OCI-LY3 (cell line): ENCODE measurements at regions not wholly inside any gene's neighbourhood (a gene's known extent, or its start where the extent isn't known, plus 50 kb on each side); places are given as distances from the start of the nearest gene placed in this dataset.

Source experiments
- EZH2phosphoT487 ChIP-seq: fragments of 200-600 bp; shearing (Covaris generic); IDR thresholded peaks from 2 replicates; pipeline ENCODE4 v1.6.1; 2018; ENCODE audit warnings: antibody characterized with exemption, mixed run types, low read depth
- TF ChIP-seq, protein P1 (sequence below): fragments of 200-600, 300-600 bp; sonication (generic); IDR thresholded peaks from 2 replicates; pipeline ENCODE4 v1.5.1; 2014; ENCODE audit warnings: antibody characterized with exemption, low read length, low read depth

DNA sequence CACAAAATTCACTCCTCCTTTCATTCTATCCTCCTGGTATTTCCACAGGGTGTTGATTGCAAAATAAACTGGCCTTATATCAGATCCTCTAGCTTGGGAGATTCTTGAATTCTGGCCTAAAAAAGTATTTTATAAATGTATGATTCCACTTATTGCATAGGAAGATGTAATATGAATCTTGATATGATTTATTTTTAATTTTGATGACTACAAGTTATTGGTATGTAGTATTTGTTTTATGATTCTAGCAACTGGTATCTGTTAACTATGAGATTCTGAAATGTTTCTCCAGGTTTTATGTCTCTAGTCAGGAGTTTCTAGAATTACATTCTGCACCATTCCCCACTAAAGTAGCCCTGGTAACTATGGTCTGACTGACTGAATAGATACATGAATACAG is 373.9 kb upstream of the C11orf87 start:
- TF ChIP-seq, protein P1, sequence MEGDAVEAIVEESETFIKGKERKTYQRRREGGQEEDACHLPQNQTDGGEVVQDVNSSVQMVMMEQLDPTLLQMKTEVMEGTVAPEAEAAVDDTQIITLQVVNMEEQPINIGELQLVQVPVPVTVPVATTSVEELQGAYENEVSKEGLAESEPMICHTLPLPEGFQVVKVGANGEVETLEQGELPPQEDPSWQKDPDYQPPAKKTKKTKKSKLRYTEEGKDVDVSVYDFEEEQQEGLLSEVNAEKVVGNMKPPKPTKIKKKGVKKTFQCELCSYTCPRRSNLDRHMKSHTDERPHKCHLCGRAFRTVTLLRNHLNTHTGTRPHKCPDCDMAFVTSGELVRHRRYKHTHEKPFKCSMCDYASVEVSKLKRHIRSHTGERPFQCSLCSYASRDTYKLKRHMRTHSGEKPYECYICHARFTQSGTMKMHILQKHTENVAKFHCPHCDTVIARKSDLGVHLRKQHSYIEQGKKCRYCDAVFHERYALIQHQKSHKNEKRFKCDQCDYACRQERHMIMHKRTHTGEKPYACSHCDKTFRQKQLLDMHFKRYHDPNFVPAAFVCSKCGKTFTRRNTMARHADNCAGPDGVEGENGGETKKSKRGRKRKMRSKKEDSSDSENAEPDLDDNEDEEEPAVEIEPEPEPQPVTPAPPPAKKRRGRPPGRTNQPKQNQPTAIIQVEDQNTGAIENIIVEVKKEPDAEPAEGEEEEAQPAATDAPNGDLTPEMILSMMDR = no peak
- no peak for TF ChIP-seq EZH2phosphoT487
